Small intestine (tissue), 7 donors: ENCODE measurements at regions not wholly inside any gene's neighbourhood (a gene's known extent, or its start where the extent isn't known, plus 50 kb on each side); places are given as distances from the start of the nearest gene placed in this dataset.
"Not testable (repeated sequence)": the region's sequence is repeated elsewhere in the genome, so short reads cannot be mapped to it uniquely, and the experiment has no call there.

ENCODE experiments used
- DNase-seq, 2 donors: peaks; one replicate each; pipeline versions ENCODE4 v3.0.0 to v3.0.0-alpha.2; 2013
- FAIRE-seq: peaks from 2 replicates; lab custom pipeline; 2012; peaks lifted over from hg19 to GRCh38; lab: Jason Lieb, UNC
- H3K27ac ChIP-seq, 3 donors: one replicate each; pipeline ENCODE4 v1.5.1; 2013; ENCODE audit warnings: low read length in 2 of 3, mild to moderate bottlenecking in 2 of 3, control low read depth in 1 of 3, inconsistent platforms in 1 of 3, low read depth in 1 of 3, moderate library complexity in 1 of 3
- H3K27me3 ChIP-seq, 3 donors: one replicate each; pipeline ENCODE4 v1.6.1; 2013; ENCODE audit warnings: low read length in 3 of 3, inconsistent platforms in 1 of 3; ENCODE audit not compliant: control insufficient read depth in 3 of 3, insufficient read depth in 3 of 3
- H3K36me3 ChIP-seq, 3 donors: one replicate each; pipeline ENCODE4 v1.6.1; 2013; ENCODE audit warnings: low read length in 3 of 3, inconsistent platforms in 1 of 3, low read depth in 1 of 3, mild to moderate bottlenecking in 1 of 3, moderate library complexity in 1 of 3; ENCODE audit not compliant: control insufficient read depth in 3 of 3, insufficient read depth in 2 of 3
- H3K4me1 ChIP-seq, 3 donors: one replicate each; pipeline ENCODE4 v1.6.1; 2013; ENCODE audit warnings: low read length in 2 of 3, inconsistent platforms in 1 of 3, low read depth in 1 of 3, mild to moderate bottlenecking in 1 of 3, moderate library complexity in 1 of 3; ENCODE audit not compliant: control insufficient read depth in 3 of 3, insufficient read depth in 2 of 3
- H3K4me3 ChIP-seq, 3 donors: one replicate each; pipeline ENCODE4 v1.5.1; 2013; ENCODE audit warnings: low read length in 3 of 3, control low read depth in 1 of 3, inconsistent platforms in 1 of 3, low read depth in 1 of 3, mild to moderate bottlenecking in 1 of 3, moderate library complexity in 1 of 3
- H3K9me3 ChIP-seq, 2 donors: one replicate each; pipeline ENCODE4 v1.6.1; 2013; ENCODE audit warnings: low read depth in 1 of 2, low read length in 1 of 2; ENCODE audit not compliant: control insufficient read depth in 2 of 2, insufficient read depth in 1 of 2
- WGBS, 3 donors: extraction: QIAGEN DNeasy Blood & Tissue Kit; methylation state at CpG; one replicate each; pipeline ENCODE4 v1.1.7; 2013; 5-methylcytosine and 5-hydroxymethylcytosine counted together
- donor health status: healthy with polysubstance abuse.
- donor health status: control.
- donor health status: control.
- donor health status: Bipolar disorder and iron deficiency.
- donor health status: healthy.

DNA sequence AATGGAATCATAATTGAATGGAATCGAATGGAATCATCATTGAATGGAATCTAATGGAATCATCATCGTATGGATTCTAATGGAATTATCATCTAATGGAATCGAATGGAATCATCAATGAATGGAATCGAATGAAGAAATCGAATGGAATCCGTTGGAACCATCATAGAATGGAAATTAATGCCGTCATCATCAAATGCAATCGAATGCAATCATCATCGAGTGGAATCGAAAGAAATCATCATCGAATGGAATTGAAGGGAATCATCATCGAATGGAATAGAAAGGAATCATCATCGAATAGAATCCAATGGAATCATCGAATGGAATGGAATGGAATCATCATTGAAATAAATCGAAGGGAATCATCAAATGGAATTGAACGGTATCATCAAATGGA lies 217.2 kb downstream of the SHCBP1 start:
- no peaks in the 10 kb centered on the region for H3K4me1 ChIP-seq
- no peak for DNase-seq
- H3K36me3 ChIP-seq: no peaks in the 10 kb centered on the region
- no peaks in the 10 kb centered on the region for H3K9me3 ChIP-seq
- no peaks in the 10 kb centered on the region for H3K27me3 ChIP-seq
- H3K27ac ChIP-seq: no peak overlapping the region
- no peak overlapping the region for H3K4me3 ChIP-seq
- no peak for FAIRE-seq
- 81 to 91% (median 84%) methylated on average over 16 of the region's 16 CpGs for WGBS, 3 donors

DNA sequence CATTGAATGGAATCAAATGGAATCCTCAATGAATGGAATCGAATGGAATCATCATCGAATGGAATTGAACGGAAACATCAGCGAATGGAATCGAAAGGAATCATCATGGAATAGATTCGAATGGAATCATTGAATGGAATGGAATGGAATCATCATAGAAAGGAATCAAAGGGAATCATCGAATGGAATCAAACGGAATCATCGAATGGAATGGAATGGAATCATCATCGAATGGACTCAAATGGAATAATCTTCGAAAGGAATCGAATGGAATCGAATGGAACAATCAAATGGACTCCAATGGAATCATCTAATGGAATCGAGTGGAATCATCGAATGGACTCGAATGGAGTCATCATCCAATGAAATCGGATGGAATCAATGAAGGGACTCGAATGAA lies 222.6 kb downstream of the SHCBP1 start:
- not testable (repeated sequence) for H3K36me3 ChIP-seq, H3K9me3 ChIP-seq, H3K27me3 ChIP-seq, FAIRE-seq, H3K4me1 ChIP-seq, DNase-seq, H3K27ac ChIP-seq, H3K4me3 ChIP-seq
- 74 to 85% (median 81%) methylated on average over 16 of the region's 18 CpGs for WGBS, 3 donors

DNA sequence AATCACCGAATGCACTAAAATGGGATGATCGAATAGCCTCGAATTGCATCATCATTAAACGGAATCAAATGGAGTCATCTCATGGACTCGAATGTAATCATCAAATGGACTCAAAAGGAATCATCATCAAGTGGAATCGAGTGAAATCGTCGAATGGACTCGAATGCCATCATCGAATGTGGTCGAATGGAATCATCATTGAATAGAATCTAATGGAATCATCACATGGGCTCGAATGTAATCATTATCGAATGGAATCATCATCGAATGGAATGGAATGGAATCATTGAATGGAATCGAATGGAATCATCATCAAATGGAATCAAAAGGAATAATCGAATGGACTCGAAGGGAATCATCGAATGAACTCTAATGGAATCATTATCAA lies 224.3 kb downstream of the SHCBP1 start:
- not testable (repeated sequence) for H3K27ac ChIP-seq, H3K36me3 ChIP-seq, FAIRE-seq, DNase-seq, H3K4me3 ChIP-seq, H3K27me3 ChIP-seq, H3K9me3 ChIP-seq, H3K4me1 ChIP-seq
- WGBS, 3 donors: 73 to 77% (median 75%) methylated on average over 15 of the region's 18 CpGs

DNA sequence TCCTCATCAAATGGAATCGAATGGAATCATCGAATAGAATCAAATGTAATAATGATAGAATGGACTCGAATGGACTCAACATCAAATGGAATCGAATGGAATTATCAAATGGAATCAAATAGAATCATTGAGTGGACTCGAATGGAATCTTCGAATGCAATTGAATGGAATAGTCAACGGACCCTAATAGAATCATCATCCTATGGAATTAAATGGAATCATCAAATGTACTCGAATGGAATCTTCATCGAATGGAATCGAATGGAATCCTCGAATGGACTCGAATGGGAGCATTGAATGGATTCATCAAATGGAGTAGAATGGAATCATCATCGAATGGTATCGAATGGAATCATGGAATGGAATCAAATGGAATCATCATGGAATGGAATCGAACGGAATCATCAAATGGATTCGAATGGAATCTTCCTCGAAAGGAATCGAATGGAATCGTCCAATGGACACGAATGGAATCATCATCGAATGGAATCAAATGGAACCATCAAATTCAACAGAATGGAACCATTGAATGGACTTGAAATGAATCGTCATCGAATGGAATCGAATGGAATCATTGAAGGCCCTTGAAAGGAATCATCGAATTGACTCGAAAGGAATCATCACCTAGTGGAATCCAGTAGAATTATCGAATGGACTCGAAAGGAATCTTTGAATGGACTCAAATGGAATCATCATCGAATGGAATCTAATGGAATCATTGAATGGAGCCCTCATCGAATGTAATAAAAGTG lies 224.9 kb downstream of the SHCBP1 start:
- peak; percentile 5 to 8 for DNase-seq
- not testable (repeated sequence) for FAIRE-seq, H3K27ac ChIP-seq, H3K4me1 ChIP-seq, H3K27me3 ChIP-seq, H3K9me3 ChIP-seq, H3K36me3 ChIP-seq, H3K4me3 ChIP-seq
- WGBS, 3 donors: 76 to 85% (median 81%) methylated on average over 31 of the region's 31 CpGs

DNA sequence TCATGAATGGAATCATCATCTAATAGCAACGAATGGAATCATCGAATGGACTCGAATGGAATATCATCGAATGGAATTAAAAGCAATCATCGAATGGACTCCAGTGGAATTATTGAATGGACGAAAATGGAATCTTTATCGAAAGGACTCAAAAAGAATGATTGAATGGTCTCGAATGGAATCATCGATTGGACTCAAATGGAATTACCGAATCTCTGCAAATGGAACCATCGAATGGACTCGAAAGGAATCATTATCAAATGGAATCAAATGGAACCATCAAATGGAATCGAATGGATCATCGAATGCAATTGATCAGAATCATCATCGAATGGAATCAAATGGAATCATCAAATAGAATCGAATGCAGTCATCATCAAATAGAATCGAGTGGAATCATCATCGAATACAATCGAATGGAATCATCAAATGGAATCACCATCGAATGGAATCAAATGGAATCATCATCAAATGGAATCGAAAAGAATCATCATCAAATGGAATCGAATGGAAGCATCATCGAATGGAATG lies 225.7 kb downstream of the SHCBP1 start:
- FAIRE-seq, H3K9me3 ChIP-seq, H3K4me3 ChIP-seq, H3K27ac ChIP-seq, H3K36me3 ChIP-seq, H3K4me1 ChIP-seq, H3K27me3 ChIP-seq: not testable (repeated sequence)
- peak; percentile 16 to 19 for DNase-seq
- 82 to 87% (median 83%) methylated on average over 23 of the region's 23 CpGs for WGBS, 3 donors

DNA sequence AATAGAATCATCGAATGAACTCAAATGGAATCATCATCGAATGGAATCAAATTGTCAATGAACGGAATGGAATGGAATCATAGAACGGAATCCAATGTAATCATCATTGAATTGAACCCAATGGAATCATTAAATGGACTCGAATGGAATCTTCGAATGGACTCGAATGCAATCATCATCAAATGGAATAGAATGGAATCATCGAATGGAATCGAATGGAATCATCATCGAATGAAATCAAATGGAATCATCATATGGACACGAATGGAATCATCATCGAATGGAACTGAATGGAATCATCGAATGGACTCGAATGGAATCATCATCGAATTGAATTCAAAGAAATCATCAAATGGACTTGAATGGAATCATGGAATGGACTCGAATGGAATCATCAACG lies 226.2 kb downstream of the SHCBP1 start:
- not testable (repeated sequence) for H3K9me3 ChIP-seq, H3K27me3 ChIP-seq, H3K4me3 ChIP-seq, FAIRE-seq, H3K36me3 ChIP-seq, H3K4me1 ChIP-seq, H3K27ac ChIP-seq
- WGBS, 3 donors: 79 to 86% (median 82%) methylated on average over 16 of the region's 17 CpGs
- peak in 1 of 2 donors; percentile 52 for DNase-seq

DNA sequence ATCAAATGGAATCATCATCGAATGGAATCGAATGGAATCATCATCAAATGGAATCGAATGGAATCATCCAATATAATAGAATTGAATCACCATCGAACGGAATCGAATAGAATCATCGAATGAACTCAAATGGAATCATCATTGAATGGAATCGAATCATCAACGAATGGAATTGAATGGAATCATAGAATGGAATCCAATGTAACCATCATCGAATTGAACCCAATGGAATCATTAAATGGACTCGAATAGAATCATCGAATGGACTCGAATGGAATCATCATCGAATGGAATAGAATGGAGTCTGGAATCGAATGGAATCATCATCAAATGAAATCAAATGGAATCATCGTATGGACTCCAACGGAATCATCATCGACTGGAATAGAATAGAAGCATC lies 227.0 kb downstream of the SHCBP1 start:
- H3K27ac ChIP-seq, H3K36me3 ChIP-seq, H3K4me3 ChIP-seq, FAIRE-seq, H3K27me3 ChIP-seq, H3K9me3 ChIP-seq, H3K4me1 ChIP-seq: not testable (repeated sequence)
- WGBS, 3 donors: 79 to 84% (median 81%) methylated on average over 16 to 17 of the region's 18 CpGs
- peak in 1 of 2 donors; percentile 13 for DNase-seq

DNA sequence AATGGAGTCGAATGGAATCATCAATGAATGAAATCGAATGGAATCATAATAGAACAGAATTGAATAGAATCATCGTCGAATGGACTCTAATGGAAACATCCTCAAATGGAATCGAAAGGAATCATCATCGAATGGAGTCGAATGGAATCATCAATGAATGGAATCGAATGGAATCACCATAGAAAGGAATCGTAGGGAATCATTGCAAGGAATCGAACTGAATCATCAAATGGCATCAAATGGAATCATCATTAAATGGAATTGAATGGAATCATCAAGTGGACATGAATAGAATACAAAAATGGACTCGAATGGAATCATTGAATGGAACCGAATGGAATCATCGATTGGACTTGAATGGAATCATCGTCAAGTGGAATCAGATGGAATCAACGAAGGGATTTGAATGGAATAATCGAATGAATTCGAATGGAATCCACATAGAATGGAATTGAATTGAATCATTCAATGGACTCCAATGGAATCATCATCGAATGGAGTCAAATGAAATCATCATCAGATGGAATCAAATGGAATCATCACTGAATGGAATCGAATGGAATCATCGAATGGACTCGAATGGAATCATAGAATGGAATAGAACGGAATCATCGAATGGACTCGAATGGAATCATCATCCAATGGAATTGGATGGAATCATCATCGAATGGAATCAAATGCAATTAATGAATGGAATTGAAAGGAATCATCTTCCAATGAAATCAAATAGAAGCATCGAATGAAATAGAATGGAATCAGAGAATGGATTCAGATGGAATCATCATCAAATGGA lies 228.1 kb downstream of the SHCBP1 start:
- not testable (repeated sequence) for H3K36me3 ChIP-seq, H3K4me1 ChIP-seq, H3K27ac ChIP-seq, H3K27me3 ChIP-seq, FAIRE-seq, H3K4me3 ChIP-seq, H3K9me3 ChIP-seq
- peak; percentile 43 to 48 for DNase-seq
- whole genome bisulfite sequencing, 3 donors: 80 to 87% (median 82%) methylated on average over 21 to 22 of the region's 26 CpGs
